ENCODE measurements at regions not wholly inside any gene's neighbourhood (a gene's known extent, or its start where the extent isn't known, plus 50 kb on each side); places are given as distances from the start of the nearest gene placed in this dataset.

GRCh38 chr7:81534446-81534845 is 235.4 kb downstream of the HGF start:
- H3K27me3 Mint-ChIP-seq, result no peaks in the 10 kb centered on the region
- H3K4me1 Mint-ChIP-seq (ENCODE audit: low read depth in 2 of 2), result no peaks in the 10 kb centered on the region
- no peaks in the 10 kb centered on the region for H3K36me3 Mint-ChIP-seq (ENCODE audit: insufficient read depth)
- H3K27ac Mint-ChIP-seq, result no peak overlapping the region
- ATAC-seq (replicated peaks) (no peak), DNase-seq (no peak)
- H3K4me3 Mint-ChIP-seq, result no peak overlapping the region
- H3K9me3 Mint-ChIP-seq, result peaks cover 8 to 30% of the 10 kb centered on the region in 2 donors

- Mint-ChIP-seq H3K27ac (no peak overlapping the region), H3K4me3 (no peak overlapping the region), H3K4me1 (ENCODE audit: low read depth in 2 of 2) (no peaks in the 10 kb centered on the region), H3K36me3 (ENCODE audit: insufficient read depth) (no peaks in the 10 kb centered on the region), H3K27me3 (no peaks in the 10 kb centered on the region), H3K9me3 (peaks cover 8 to 30% of the 10 kb centered on the region in 2 donors)
- DNase-seq (no peak), ATAC-seq (replicated peaks) (no peak)
These were observed 235.9 kb downstream of the HGF start for GRCh38 chr7:81533931-81534330.

GRCh38 chr7:81533426-81533825 is 236.4 kb downstream of the HGF start:
- Mint-ChIP-seq H3K27ac (no peak overlapping the region), H3K27me3 (no peaks in the 10 kb centered on the region), H3K4me1 (ENCODE audit: low read depth in 2 of 2) (no peaks in the 10 kb centered on the region), H3K36me3 (ENCODE audit: insufficient read depth) (no peaks in the 10 kb centered on the region), H3K9me3 (peaks cover 8 to 30% of the 10 kb centered on the region in 2 donors), H3K4me3 (no peak overlapping the region)
- no peak for ATAC-seq (replicated peaks)
- DNase-seq, result no peak

- Mint-ChIP-seq H3K4me3 (no peak overlapping the region), H3K4me1 (ENCODE audit: low read depth in 2 of 2) (no peaks in the 10 kb centered on the region), H3K27ac (no peak overlapping the region), H3K36me3 (ENCODE audit: insufficient read depth) (no peaks in the 10 kb centered on the region), H3K9me3 (peaks cover 2 to 16% of the 10 kb centered on the region in 2 donors), H3K27me3 (no peaks in the 10 kb centered on the region)
- no peak for DNase-seq
- no peak for ATAC-seq (replicated peaks)
These were observed 240.1 kb downstream of the HGF start for GRCh38 chr7:81529785-81530184.

GRCh38 chr7:81527651-81528050 is 242.2 kb downstream of the HGF start:
- DNase-seq (no peak), ATAC-seq (replicated peaks) (no peak)
- H3K4me1 Mint-ChIP-seq (ENCODE audit: low read depth in 2 of 2), result no peaks in the 10 kb centered on the region
- no peaks in the 10 kb centered on the region for H3K27me3 Mint-ChIP-seq
- H3K4me3 Mint-ChIP-seq, result no peak overlapping the region
- peaks cover 2 to 16% of the 10 kb centered on the region in 2 donors for H3K9me3 Mint-ChIP-seq
- no peaks in the 10 kb centered on the region for H3K36me3 Mint-ChIP-seq (ENCODE audit: insufficient read depth)
- no peak overlapping the region for H3K27ac Mint-ChIP-seq

- no peak for DNase-seq
- no peaks in the 10 kb centered on the region for H3K4me1 Mint-ChIP-seq (ENCODE audit: low read depth in 2 of 2)
- H3K36me3 Mint-ChIP-seq (ENCODE audit: insufficient read depth), result no peaks in the 10 kb centered on the region
- ATAC-seq (replicated peaks), result no peak
- no peak overlapping the region for H3K4me3 Mint-ChIP-seq
- no peaks in the 10 kb centered on the region for H3K27me3 Mint-ChIP-seq
- H3K27ac Mint-ChIP-seq, result no peak overlapping the region
- H3K9me3 Mint-ChIP-seq, result peaks cover 2 to 16% of the 10 kb centered on the region in 2 donors
These were observed 242.9 kb downstream of the HGF start for GRCh38 chr7:81526971-81527370.

- H3K27me3 Mint-ChIP-seq, result no peaks in the 10 kb centered on the region
- H3K4me3 Mint-ChIP-seq, result no peak overlapping the region
- H3K27ac Mint-ChIP-seq, result no peak overlapping the region
- H3K4me1 Mint-ChIP-seq (ENCODE audit: low read depth in 2 of 2), result no peaks in the 10 kb centered on the region
- no peak for ATAC-seq (replicated peaks)
- H3K36me3 Mint-ChIP-seq (ENCODE audit: insufficient read depth), result no peaks in the 10 kb centered on the region
- DNase-seq, result no peak
- H3K9me3 Mint-ChIP-seq, result peaks cover 0 to 7% of the 10 kb centered on the region in 2 donors
These were observed 244.0 kb downstream of the HGF start for GRCh38 chr7:81525841-81526240.

GRCh38 chr7:81519886-81520285 is 250.0 kb downstream of the HGF start:
- no peak for DNase-seq
- Mint-ChIP-seq H3K9me3 (no peaks in the 10 kb centered on the region), H3K36me3 (ENCODE audit: insufficient read depth) (no peaks in the 10 kb centered on the region), H3K4me1 (ENCODE audit: low read depth in 2 of 2) (no peaks in the 10 kb centered on the region), H3K27me3 (no peaks in the 10 kb centered on the region), H3K27ac (no peak overlapping the region), H3K4me3 (no peak overlapping the region)
- no peak for ATAC-seq (replicated peaks)

GRCh38 chr7:81516898-81517297 is 252.9 kb downstream of the HGF start:
- H3K27ac Mint-ChIP-seq, result no peak overlapping the region
- no peaks in the 10 kb centered on the region for H3K27me3 Mint-ChIP-seq
- no peak overlapping the region for H3K4me3 Mint-ChIP-seq

GRCh38 chr7:81515009-81515408 is 254.8 kb downstream of the HGF start:
- no peak for ATAC-seq (replicated peaks)
- no peak for DNase-seq
- Mint-ChIP-seq H3K27ac (no peak overlapping the region), H3K27me3 (no peaks in the 10 kb centered on the region), H3K9me3 (peaks cover 0 to 2% of the 10 kb centered on the region in 2 donors), H3K4me1 (ENCODE audit: low read depth in 2 of 2) (no peaks in the 10 kb centered on the region), H3K4me3 (no peak overlapping the region), H3K36me3 (ENCODE audit: insufficient read depth) (no peaks in the 10 kb centered on the region)

More at GRCh38 chr7:81516898-81517297, 252.9 kb downstream of the HGF start:
- no peak for ATAC-seq (replicated peaks)
- no peaks in the 10 kb centered on the region for H3K4me1 Mint-ChIP-seq (ENCODE audit: low read depth in 2 of 2)
- H3K9me3 Mint-ChIP-seq, result peaks cover 0 to 2% of the 10 kb centered on the region in 2 donors
- DNase-seq, result no peak
- H3K36me3 Mint-ChIP-seq (ENCODE audit: insufficient read depth), result no peaks in the 10 kb centered on the region

- Mint-ChIP-seq H3K9me3 (peaks cover 4 to 5% of the 10 kb centered on the region in 2 donors), H3K36me3 (ENCODE audit: insufficient read depth) (no peaks in the 10 kb centered on the region), H3K4me3 (no peak overlapping the region), H3K27me3 (no peaks in the 10 kb centered on the region), H3K27ac (no peak overlapping the region), H3K4me1 (ENCODE audit: low read depth in 2 of 2) (no peaks in the 10 kb centered on the region)
- ATAC-seq (replicated peaks) (no peak), DNase-seq (no peak)
These were observed 255.3 kb downstream of the HGF start for GRCh38 chr7:81514546-81514945.

GRCh38 chr7:81510122-81510521 is 259.7 kb downstream of the HGF start:
- Mint-ChIP-seq H3K27ac (no peak overlapping the region), H3K4me3 (no peak overlapping the region), H3K36me3 (ENCODE audit: insufficient read depth) (no peaks in the 10 kb centered on the region), H3K4me1 (ENCODE audit: low read depth in 2 of 2) (no peaks in the 10 kb centered on the region), H3K27me3 (no peaks in the 10 kb centered on the region), H3K9me3 (peaks cover 8 to 10% of the 10 kb centered on the region in 2 donors)
- no peak for ATAC-seq (replicated peaks)
- no peak for DNase-seq

GRCh38 chr7:81507221-81507620 is 262.6 kb downstream of the HGF start:
- Mint-ChIP-seq H3K27ac (no peak overlapping the region), H3K27me3 (no peaks in the 10 kb centered on the region), H3K4me3 (no peak overlapping the region), H3K4me1 (ENCODE audit: low read depth in 2 of 2) (no peaks in the 10 kb centered on the region), H3K9me3 (peaks cover 10 to 14% of the 10 kb centered on the region in 2 donors), H3K36me3 (ENCODE audit: insufficient read depth) (no peaks in the 10 kb centered on the region)
- DNase-seq (no peak), ATAC-seq (replicated peaks) (no peak)

GRCh38 chr7:81506609-81507008 is 263.2 kb downstream of the HGF start:
- H3K27ac Mint-ChIP-seq, result no peak overlapping the region
- H3K4me1 Mint-ChIP-seq (ENCODE audit: low read depth in 2 of 2), result no peaks in the 10 kb centered on the region
- ATAC-seq (replicated peaks) (no peak), DNase-seq (no peak)
- no peak overlapping the region for H3K4me3 Mint-ChIP-seq
- H3K36me3 Mint-ChIP-seq (ENCODE audit: insufficient read depth), result no peaks in the 10 kb centered on the region
- peaks cover 11 to 16% of the 10 kb centered on the region in 2 donors for H3K9me3 Mint-ChIP-seq
- H3K27me3 Mint-ChIP-seq, result no peaks in the 10 kb centered on the region

GRCh38 chr7:81503771-81504170 is 266.1 kb downstream of the HGF start:
- H3K4me3 Mint-ChIP-seq, result no peak overlapping the region
- H3K9me3 Mint-ChIP-seq, result peaks cover 6% of the 10 kb centered on the region in 2 donors
- no peaks in the 10 kb centered on the region for H3K4me1 Mint-ChIP-seq (ENCODE audit: low read depth in 2 of 2)
- DNase-seq (no peak), ATAC-seq (replicated peaks) (no peak)
- H3K27ac Mint-ChIP-seq, result no peak overlapping the region
- no peaks in the 10 kb centered on the region for H3K27me3 Mint-ChIP-seq
- no peaks in the 10 kb centered on the region for H3K36me3 Mint-ChIP-seq (ENCODE audit: insufficient read depth)

Data from effector memory CD8-positive, alpha-beta T cell (primary cell).